Coronary artery (tissue), 2 donors: ENCODE measurements at regions not wholly inside any gene's neighbourhood (a gene's known extent, or its start where the extent isn't known, plus 50 kb on each side); places are given as distances from the start of the nearest gene placed in this dataset.

Source experiments
- DNase-seq: peaks from one replicate; pipeline ENCODE4 v3.0.0-alpha.2; 2017; ENCODE audit warnings: low spot score
- H3K27ac ChIP-seq, 2 donors: fragments of 200-600 bp; sonication (generic); one replicate each; pipeline ENCODE4 v1.5.1; 2016 to 2019
- H3K4me3 ChIP-seq: fragments of 200-600 bp; sonication (generic); 2 replicates; pipeline ENCODE4 v1.5.1; 2016; ENCODE audit warnings: mild to moderate bottlenecking, moderate library complexity
- CTCF ChIP-seq: fragments of 200-600 bp; sonication (generic); IDR thresholded peaks from one replicate; pipeline ENCODE4 v1.5.1; 2019; ENCODE audit warnings: antibody characterized with exemption

- no peak for TF ChIP-seq CTCF
- H3K27ac ChIP-seq, result no peak overlapping the region
- no peak for DNase-seq
These were observed 56.8 kb upstream of the FOXG1 start for GRCh38 chr14:28709571-28710305.

More at GRCh38 chr14:28709571-28710305, 56.8 kb upstream of the FOXG1 start:
- no peak overlapping the region for H3K4me3 ChIP-seq
